Hepatocyte (in vitro differentiated cells): ENCODE measurements at regions not wholly inside any gene's neighbourhood (a gene's known extent, or its start where the extent isn't known, plus 50 kb on each side); places are given as distances from the start of the nearest gene placed in this dataset.
"Not testable (repeated sequence)": the region's sequence is repeated elsewhere in the genome, so short reads cannot be mapped to it uniquely, and the experiment has no call there.

ENCODE experiments used
- CTCF ChIP-seq: fragments of 200-600 bp; sonication (generic); IDR thresholded peaks from 2 replicates; pipeline ENCODE4 v1.5.1; 2016; ENCODE audit warnings: antibody characterized with exemption, mild to moderate bottlenecking; ENCODE audit not compliant: poor library complexity
- EZH2 ChIP-seq: fragments of 200-600 bp; sonication (generic); IDR thresholded peaks from 2 replicates; pipeline ENCODE4 v1.6.1; 2016; ENCODE audit warnings: antibody characterized with exemption, mild to moderate bottlenecking, borderline replicate concordance
- EZH2phosphoT487 ChIP-seq: fragments of 200-600 bp; sonication (generic); IDR thresholded peaks from one replicate; pipeline ENCODE4 v1.6.1; 2018; ENCODE audit warnings: antibody characterized with exemption, mild to moderate bottlenecking, low read depth, moderate library complexity; ENCODE audit not compliant: unreplicated experiment, severe bottlenecking

GRCh38 chr10:35817109-35817508 is 175.0 kb upstream of the FZD8 start:
- TF ChIP-seq CTCF, EZH2, EZH2phosphoT487: not testable (repeated sequence)
